B cell (primary cell): ENCODE measurements at regions not wholly inside any gene's neighbourhood (a gene's known extent, or its start where the extent isn't known, plus 50 kb on each side); places are given as distances from the start of the nearest gene placed in this dataset.

Experiments used
- ATAC-seq: fragments of 200-7000 bp; cut with Tn5 transposase; one replicate; pipeline ENCODE4 v1.10.0; 2021; ENCODE audit warnings: low read depth, mild to moderate bottlenecking, moderate number of reproducible peaks, moderate library complexity
- CTCF ChIA-PET: fragments of 350-600 bp; sonication (Branson Sonifier 250); formaldehyde crosslinking; loops from one replicate; lab custom pipeline; 2021; ENCODE audit warnings: antibody characterized with exemption, inconsistent platforms; lab: Charles Lee
- POLR2A ChIA-PET: fragments of 350-600 bp; sonication (Branson Sonifier 250); formaldehyde crosslinking; loops from one replicate; lab custom pipeline; 2021; ENCODE audit warnings: antibody characterized with exemption; lab: Charles Lee
- DNase-seq: peaks from one replicate; pipeline ENCODE4 v3.0.0; 2013
- H2AFZ ChIP-seq: 2 replicates; pipeline ENCODE4 v1.6.1; 2012; ENCODE audit warnings: mild to moderate bottlenecking, low read depth, low read length; ENCODE audit not compliant: insufficient read depth, poor library complexity, severe bottlenecking
- H3K27ac ChIP-seq, 2 donors: 1 replicate in 1 of 2; 2 replicates in 1 of 2; pipeline ENCODE4 v1.5.1; 2012 to 2013; ENCODE audit warnings: low read length in 2 of 2, mild to moderate bottlenecking in 2 of 2, moderate library complexity in 1 of 2
- H3K27me3 ChIP-seq, 4 experiments: fragments of 200-600 bp in 1 of 4; sonication (generic) in 1 of 4; replicated peaks in 1 of 4; 1 replicate in 2 of 4; 2 replicates in 2 of 4; pipeline versions ENCODE4 v1.6.1 to v1.7.0; 2013 to 2016; ENCODE audit warnings: low read length in 3 of 4, mild to moderate bottlenecking in 2 of 4, mixed read lengths in 1 of 4, moderate library complexity in 1 of 4; ENCODE audit not compliant: insufficient read depth in 4 of 4, control insufficient read depth in 3 of 4; ENCODE audit errors: control extremely low read depth in 1 of 4
- H3K36me3 ChIP-seq, 2 experiments: replicated peaks in 1 of 2; 1 replicate in 1 of 2; 2 replicates in 1 of 2; pipeline versions ENCODE4 v1.6.1 to v1.7.1; 2013; ENCODE audit warnings: low read length in 1 of 2; ENCODE audit not compliant: insufficient read depth in 2 of 2, control insufficient read depth in 1 of 2; ENCODE audit errors: control extremely low read depth in 1 of 2, extremely low read depth in 1 of 2
- H3K4me1 ChIP-seq, 2 donors: fragments of 200-600 bp in 1 of 2; sonication (generic) in 1 of 2; 1 replicate in 1 of 2; 2 replicates in 1 of 2; pipeline versions ENCODE4 v1.5.1 to v1.6.1; 2013 to 2017; ENCODE audit warnings: low read length in 2 of 2; ENCODE audit not compliant: control insufficient read depth in 2 of 2, insufficient read depth in 2 of 2
- H3K4me2 ChIP-seq: replicated peaks from 2 replicates; pipeline ENCODE3; 2012; ENCODE audit warnings: mild to moderate bottlenecking, low read depth, low read length; ENCODE audit not compliant: poor library complexity, severe bottlenecking
- H3K4me3 ChIP-seq, 5 experiments: fragments of 200-600 bp in 1 of 5; sonication (generic) in 1 of 5; 1 replicate in 3 of 5; 2 replicates in 2 of 5; pipeline versions ENCODE4 v1.5.1 to v1.7.0; 2011 to 2016; ENCODE audit warnings: low read length in 4 of 5, mild to moderate bottlenecking in 4 of 5, low read depth in 2 of 5, control low read depth in 1 of 5, moderate library complexity in 1 of 5; ENCODE audit not compliant: insufficient read depth in 1 of 5; ENCODE audit errors: control extremely low read depth in 1 of 5, extremely low read depth in 1 of 5
- H3K79me2 ChIP-seq: fragments of 200-600 bp; sonication (generic); one replicate; pipeline ENCODE4 v1.6.0; 2016; ENCODE audit warnings: low read length; ENCODE audit not compliant: control insufficient read depth, insufficient read depth
- H3K9ac ChIP-seq: fragments of 200-600 bp; sonication (generic); 2 replicates; pipeline ENCODE4 v1.6.1; 2017; ENCODE audit warnings: mild to moderate bottlenecking, low read length, moderate library complexity
- H3K9me3 ChIP-seq, 3 donors: one replicate each; pipeline versions ENCODE4 v1.6.1 to v1.7.1; 2013; ENCODE audit warnings: low read length in 2 of 3; ENCODE audit not compliant: control insufficient read depth in 2 of 3, insufficient read depth in 1 of 3; ENCODE audit errors: control extremely low read depth in 1 of 3
- H4K20me1 ChIP-seq: 2 replicates; pipeline ENCODE4 v1.6.0; 2012; ENCODE audit warnings: mild to moderate bottlenecking, low read length; ENCODE audit not compliant: insufficient read depth, control insufficient read depth, poor library complexity, severe bottlenecking
- H3K27ac Mint-ChIP-seq: one replicate; pipeline ENCODE4 v1.8.0; 2021; ENCODE audit warnings: mixed read lengths
- H3K27me3 Mint-ChIP-seq: one replicate; pipeline ENCODE4 v1.8.0; 2021; ENCODE audit warnings: mixed read lengths
- H3K4me1 Mint-ChIP-seq: one replicate; pipeline ENCODE4 v1.8.0; 2021; ENCODE audit warnings: mixed read lengths
- H3K4me3 Mint-ChIP-seq: one replicate; pipeline ENCODE4 v1.8.0; 2021; ENCODE audit warnings: mixed read lengths
- H3K9me3 Mint-ChIP-seq: one replicate; pipeline ENCODE4 v1.8.0; 2022; ENCODE audit warnings: mixed read lengths; ENCODE audit not compliant: insufficient read depth
- EZH2 ChIP-seq: IDR thresholded peaks from 2 replicates; pipeline ENCODE4 v1.6.1; 2012; ENCODE audit warnings: borderline replicate concordance, low read depth, mild to moderate bottlenecking, moderate library complexity, low read length; ENCODE audit not compliant: insufficient read depth, poor library complexity, severe bottlenecking
- WGBS: methylation state at CpG from one replicate; pipeline ENCODE4 v1.1.5; 2013; ENCODE audit warnings: missing lambda C conversion rate; ENCODE audit not compliant: insufficient coverage; 5-methylcytosine and 5-hydroxymethylcytosine counted together
- intact Hi-C: fragments of 100-400 bp; cut with micrococcal nuclease; formaldehyde crosslinking; loops from one replicate; pipeline ENCODE4 v1.10.0; 2022
- TF ChIP-seq, protein P1 (sequence below): fragments of 200-600 bp; IDR thresholded peaks from one replicate; pipeline ENCODE4 v1.8.0; 2022; ENCODE audit warnings: antibody characterized with exemption, mild to moderate bottlenecking

DNA sequence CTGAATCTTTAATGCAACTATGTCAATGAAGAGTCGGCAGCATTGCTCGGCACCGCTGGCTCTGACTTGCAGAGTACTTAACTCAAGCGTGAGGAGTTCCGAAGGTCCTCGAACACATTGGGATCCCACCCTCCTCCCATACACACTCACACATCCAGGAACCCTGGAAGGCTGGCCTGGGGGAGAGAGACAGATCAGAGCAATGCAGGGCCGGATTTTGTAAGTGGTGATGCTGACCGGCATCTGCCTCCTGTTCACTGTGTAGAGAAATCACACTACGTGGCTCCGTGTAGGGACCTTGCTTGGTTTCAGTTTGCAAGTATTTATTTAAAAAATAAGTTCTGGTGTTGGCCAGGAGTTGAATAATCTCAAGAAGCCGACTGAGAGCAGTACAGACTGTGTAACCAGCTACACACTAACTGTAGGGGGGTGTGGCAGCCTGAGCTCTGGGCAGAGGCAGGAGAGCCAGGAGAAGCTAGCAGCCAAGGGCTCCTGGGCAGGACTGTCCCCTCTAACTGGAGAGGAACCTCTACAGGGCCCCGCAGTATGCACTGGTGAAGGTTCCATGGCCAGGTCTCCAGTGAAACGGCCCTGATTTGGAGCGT is 190.2 kb upstream of the TNRC6C start:
- Histone ChIP-seq H3K9me3 (peaks cover 0 to 4% (median 0%) of the 10 kb centered on the region in 3 donors), H2AFZ (no peak overlapping the region), H3K36me3 (no peaks in the 10 kb centered on the region), H3K4me2 (no peak overlapping the region), H3K4me3 (no peak overlapping the region), H4K20me1 (no peaks in the 10 kb centered on the region), H3K9ac (no peak overlapping the region), H3K4me1 (peaks cover 0 to 11% of the 10 kb centered on the region in 2 donors), H3K79me2 (no peaks in the 10 kb centered on the region), H3K27me3 (peaks cover 0 to 11% (median 4%) of the 10 kb centered on the region in 4 experiments), H3K27ac (no peak overlapping the region)
- CTCF ChIA-PET = interaction anchor here (7.2 kb wide), 1 partner anchor 246 kb away, joined by 149 read pairs; no protein-coding TSS in a partner anchor
- ATAC-seq (no peak), DNase-seq (no peak)
- POLR2A ChIA-PET = no interaction called here
- Mint-ChIP-seq H3K4me3 (no peak overlapping the region), H3K27me3 (peaks cover 31% of the 10 kb centered on the region), H3K4me1 (peaks cover 12% of the 10 kb centered on the region), H3K9me3 (no peaks in the 10 kb centered on the region), H3K27ac (no peak overlapping the region)
- 72% methylated on average over 7 of the region's 14 CpGs for WGBS
- intact Hi-C loops = no loop called here
- TF ChIP-seq, protein P1, sequence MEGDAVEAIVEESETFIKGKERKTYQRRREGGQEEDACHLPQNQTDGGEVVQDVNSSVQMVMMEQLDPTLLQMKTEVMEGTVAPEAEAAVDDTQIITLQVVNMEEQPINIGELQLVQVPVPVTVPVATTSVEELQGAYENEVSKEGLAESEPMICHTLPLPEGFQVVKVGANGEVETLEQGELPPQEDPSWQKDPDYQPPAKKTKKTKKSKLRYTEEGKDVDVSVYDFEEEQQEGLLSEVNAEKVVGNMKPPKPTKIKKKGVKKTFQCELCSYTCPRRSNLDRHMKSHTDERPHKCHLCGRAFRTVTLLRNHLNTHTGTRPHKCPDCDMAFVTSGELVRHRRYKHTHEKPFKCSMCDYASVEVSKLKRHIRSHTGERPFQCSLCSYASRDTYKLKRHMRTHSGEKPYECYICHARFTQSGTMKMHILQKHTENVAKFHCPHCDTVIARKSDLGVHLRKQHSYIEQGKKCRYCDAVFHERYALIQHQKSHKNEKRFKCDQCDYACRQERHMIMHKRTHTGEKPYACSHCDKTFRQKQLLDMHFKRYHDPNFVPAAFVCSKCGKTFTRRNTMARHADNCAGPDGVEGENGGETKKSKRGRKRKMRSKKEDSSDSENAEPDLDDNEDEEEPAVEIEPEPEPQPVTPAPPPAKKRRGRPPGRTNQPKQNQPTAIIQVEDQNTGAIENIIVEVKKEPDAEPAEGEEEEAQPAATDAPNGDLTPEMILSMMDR = no peak
- no peak for TF ChIP-seq EZH2

DNA sequence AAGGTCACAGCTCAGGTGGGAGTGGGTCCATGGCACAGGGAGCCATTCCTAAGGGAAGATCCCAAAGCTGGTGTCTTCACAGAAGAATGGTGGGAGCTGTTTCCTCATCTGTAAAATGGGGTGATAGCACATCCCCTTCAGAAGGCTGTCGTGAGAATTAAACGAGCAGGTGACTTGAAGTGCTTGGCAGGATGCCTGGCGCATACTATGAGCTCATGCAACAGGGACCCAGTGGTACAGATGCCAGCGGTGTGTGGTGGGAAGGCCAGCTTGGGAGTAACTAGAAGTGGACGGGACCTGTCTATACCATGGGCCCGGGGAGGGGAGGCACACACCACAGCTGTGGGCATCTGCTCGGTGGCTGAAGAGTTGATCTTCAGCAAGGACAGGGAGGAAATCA is 189.3 kb upstream of the TNRC6C start:
- TF ChIP-seq, protein P1 = no peak
- DNase-seq (no peak), ATAC-seq (no peak)
- H3K27ac Mint-ChIP-seq = no peak overlapping the region
- H3K79me2 ChIP-seq = no peaks in the 10 kb centered on the region
- no peak overlapping the region for H2AFZ ChIP-seq
- H3K4me3 Mint-ChIP-seq = no peak overlapping the region
- no peaks in the 10 kb centered on the region for H3K9me3 Mint-ChIP-seq
- ChIA-PET POLR2A (no interaction called here), CTCF (interaction anchor here (7.2 kb wide), 1 partner anchor 245 kb away, joined by 149 read pairs; no protein-coding TSS in a partner anchor)
- H3K4me1 Mint-ChIP-seq = peaks cover 13% of the 10 kb centered on the region
- peaks cover 0 to 11% (median 4%) of the 10 kb centered on the region in 4 experiments for H3K27me3 ChIP-seq
- H3K4me2 ChIP-seq = no peak overlapping the region
- 87% methylated on average over 7 of the region's 7 CpGs for WGBS
- H3K27ac ChIP-seq = no peak overlapping the region
- intact Hi-C loops = no loop called here
- H3K27me3 Mint-ChIP-seq = peaks cover 25% of the 10 kb centered on the region
- no peak overlapping the region for H3K9ac ChIP-seq
- peaks cover 0 to 4% (median 0%) of the 10 kb centered on the region in 3 donors for H3K9me3 ChIP-seq
- H3K4me3 ChIP-seq = no peak overlapping the region
- no peaks in the 10 kb centered on the region for H4K20me1 ChIP-seq
- H3K36me3 ChIP-seq = no peaks in the 10 kb centered on the region
- H3K4me1 ChIP-seq = peaks cover 0 to 11% of the 10 kb centered on the region in 2 donors
